ENCODE measurements at regions not wholly inside any gene's neighbourhood (a gene's known extent, or its start where the extent isn't known, plus 50 kb on each side); places are given as distances from the start of the nearest gene placed in this dataset.

DNA sequence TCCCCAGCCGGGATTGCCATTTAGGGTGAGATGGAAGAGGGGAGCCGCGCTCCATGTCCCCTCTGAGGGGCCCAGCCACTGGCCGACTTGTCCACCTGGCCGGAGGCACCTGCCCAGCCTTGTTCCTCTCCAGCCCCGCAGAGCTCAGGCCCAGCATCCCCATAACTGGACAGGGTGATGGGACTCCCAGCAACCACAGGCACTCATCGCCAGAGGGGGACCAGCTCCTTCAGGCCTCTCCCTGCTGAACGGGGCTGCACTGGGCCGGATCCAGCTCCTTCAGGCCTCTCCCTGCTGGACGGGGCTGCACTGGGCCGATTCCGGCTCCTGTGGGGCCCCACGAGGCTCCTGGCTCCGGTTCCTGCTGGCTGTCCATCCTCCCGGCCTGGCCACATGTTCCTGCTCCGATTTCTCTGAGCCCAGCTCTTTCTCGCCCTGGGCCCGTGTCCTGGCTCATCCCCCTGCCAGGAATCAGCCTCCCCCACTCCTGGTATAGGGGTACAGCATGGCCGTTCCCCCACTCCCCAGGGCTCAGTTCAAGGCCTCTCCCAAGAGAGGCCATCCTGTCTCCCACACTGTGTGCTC, 56.1 kb upstream of the ADGRA1 start:
- no peaks in the 10 kb centered on the region for H3K36me3 Mint-ChIP-seq
- TF ChIP-seq, protein P1, sequence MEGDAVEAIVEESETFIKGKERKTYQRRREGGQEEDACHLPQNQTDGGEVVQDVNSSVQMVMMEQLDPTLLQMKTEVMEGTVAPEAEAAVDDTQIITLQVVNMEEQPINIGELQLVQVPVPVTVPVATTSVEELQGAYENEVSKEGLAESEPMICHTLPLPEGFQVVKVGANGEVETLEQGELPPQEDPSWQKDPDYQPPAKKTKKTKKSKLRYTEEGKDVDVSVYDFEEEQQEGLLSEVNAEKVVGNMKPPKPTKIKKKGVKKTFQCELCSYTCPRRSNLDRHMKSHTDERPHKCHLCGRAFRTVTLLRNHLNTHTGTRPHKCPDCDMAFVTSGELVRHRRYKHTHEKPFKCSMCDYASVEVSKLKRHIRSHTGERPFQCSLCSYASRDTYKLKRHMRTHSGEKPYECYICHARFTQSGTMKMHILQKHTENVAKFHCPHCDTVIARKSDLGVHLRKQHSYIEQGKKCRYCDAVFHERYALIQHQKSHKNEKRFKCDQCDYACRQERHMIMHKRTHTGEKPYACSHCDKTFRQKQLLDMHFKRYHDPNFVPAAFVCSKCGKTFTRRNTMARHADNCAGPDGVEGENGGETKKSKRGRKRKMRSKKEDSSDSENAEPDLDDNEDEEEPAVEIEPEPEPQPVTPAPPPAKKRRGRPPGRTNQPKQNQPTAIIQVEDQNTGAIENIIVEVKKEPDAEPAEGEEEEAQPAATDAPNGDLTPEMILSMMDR (IDR thresholded peaks at IDR 0.05): no peak
- H3K4me3 ChIP-seq (ENCODE audit: low read length): no peak overlapping the region
- H3K4me3 Mint-ChIP-seq: no peak overlapping the region
- no peaks in the 10 kb centered on the region for H3K36me3 ChIP-seq (ENCODE audit: control insufficient read depth, insufficient read depth, low read length)
- 88% methylated on average over 19 of the region's 19 CpGs for WGBS (ENCODE audit: insufficient coverage)
- DNase-seq (no peak), ATAC-seq (no peak)
- H3K27ac Mint-ChIP-seq: no peak overlapping the region
- peaks cover 8 to 21% of the 10 kb centered on the region in 2 donors for H3K27me3 Mint-ChIP-seq (ENCODE audit: low read depth in 2 of 2)
- peaks cover 4% of the 10 kb centered on the region for H3K27me3 ChIP-seq (ENCODE audit: control insufficient read depth, insufficient read depth, low read length)
- no peaks in the 10 kb centered on the region for H3K9me3 Mint-ChIP-seq
- H3K4me1 Mint-ChIP-seq: peaks cover 12 to 21% of the 10 kb centered on the region in 2 donors
- intact Hi-C loops (cut with micrococcal nuclease): no loop called here
- no peaks in the 10 kb centered on the region for H3K9me3 ChIP-seq (ENCODE audit: control insufficient read depth, insufficient read depth, low read length)
- peaks cover 17% of the 10 kb centered on the region for H3K4me1 ChIP-seq (ENCODE audit: control insufficient read depth, insufficient read depth, low read length)
- no peak overlapping the region for H3K27ac ChIP-seq (ENCODE audit: low read length)

DNA sequence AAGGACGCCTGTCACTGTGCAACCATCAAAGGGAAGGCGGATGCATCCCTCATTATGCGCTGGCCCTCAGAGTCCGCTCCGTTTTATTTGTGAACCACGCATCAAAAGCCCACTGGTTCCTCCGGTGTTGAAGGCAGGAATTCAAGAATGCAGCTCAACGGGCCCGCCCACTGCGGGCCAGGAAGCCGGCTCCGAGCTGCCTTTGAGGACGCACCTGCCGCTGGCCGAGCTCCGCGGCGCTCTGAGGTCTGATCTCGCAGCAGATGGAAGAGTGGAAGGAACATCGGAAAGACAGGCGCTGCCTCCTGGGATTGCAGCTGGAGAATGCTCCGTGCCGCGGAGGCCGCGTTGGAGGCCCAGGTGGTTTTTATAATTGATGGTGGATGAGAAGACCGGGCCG, 56.9 kb upstream of the ADGRA1 start:
- H3K4me3 Mint-ChIP-seq: no peak overlapping the region
- no peak for DNase-seq
- peaks cover 17% of the 10 kb centered on the region for H3K4me1 ChIP-seq (ENCODE audit: control insufficient read depth, insufficient read depth, low read length)
- no peak overlapping the region for H3K27ac ChIP-seq (ENCODE audit: low read length)
- no peak overlapping the region for H3K4me3 ChIP-seq (ENCODE audit: low read length)
- WGBS (ENCODE audit: insufficient coverage): 74% methylated on average over 28 of the region's 28 CpGs
- H3K9me3 ChIP-seq (ENCODE audit: control insufficient read depth, insufficient read depth, low read length): no peaks in the 10 kb centered on the region
- H3K27me3 Mint-ChIP-seq (ENCODE audit: low read depth in 2 of 2): peaks cover 7 to 21% of the 10 kb centered on the region in 2 donors
- TF ChIP-seq, protein P1 (IDR thresholded peaks at IDR 0.05): no peak
- no peaks in the 10 kb centered on the region for H3K36me3 Mint-ChIP-seq
- H3K9me3 Mint-ChIP-seq: no peaks in the 10 kb centered on the region
- H3K36me3 ChIP-seq (ENCODE audit: control insufficient read depth, insufficient read depth, low read length): no peaks in the 10 kb centered on the region
- intact Hi-C loops (cut with micrococcal nuclease): no loop called here
- H3K27ac Mint-ChIP-seq: no peak overlapping the region
- no peak for ATAC-seq
- H3K4me1 Mint-ChIP-seq: peaks cover 12 to 21% of the 10 kb centered on the region in 2 donors
- peaks cover 4% of the 10 kb centered on the region for H3K27me3 ChIP-seq (ENCODE audit: control insufficient read depth, insufficient read depth, low read length)

- TF ChIP-seq, protein P1 (IDR thresholded peaks at IDR 0.05): no peak
Observed at GRCh38 chr10:133030126-133030525, 57.6 kb upstream of the ADGRA1 start.

GRCh38 chr10:133028956-133029355, 58.8 kb upstream of the ADGRA1 start:
- H3K4me1 Mint-ChIP-seq: peaks cover 11 to 13% of the 10 kb centered on the region in 2 donors
- no peaks in the 10 kb centered on the region for H3K36me3 ChIP-seq (ENCODE audit: control insufficient read depth, insufficient read depth, low read length)
- no peak overlapping the region for H3K27ac ChIP-seq (ENCODE audit: low read length)
- TF ChIP-seq, protein P1 (IDR thresholded peaks at IDR 0.05): no peak
- no peaks in the 10 kb centered on the region for H3K36me3 Mint-ChIP-seq
- no peak overlapping the region for H3K27ac Mint-ChIP-seq
- no peaks in the 10 kb centered on the region for H3K9me3 ChIP-seq (ENCODE audit: control insufficient read depth, insufficient read depth, low read length)
- H3K27me3 Mint-ChIP-seq (ENCODE audit: low read depth in 2 of 2): peaks cover 0 to 13% of the 10 kb centered on the region in 2 donors
- no peak overlapping the region for H3K4me3 Mint-ChIP-seq
- ATAC-seq (no peak), DNase-seq (no peak)
- no peaks in the 10 kb centered on the region for H3K9me3 Mint-ChIP-seq
- H3K27me3 ChIP-seq (ENCODE audit: control insufficient read depth, insufficient read depth, low read length): peaks cover 4% of the 10 kb centered on the region
- WGBS (ENCODE audit: insufficient coverage): 85% methylated on average over 16 of the region's 16 CpGs
- intact Hi-C loops (cut with micrococcal nuclease): no loop called here
- no peak overlapping the region for H3K4me3 ChIP-seq (ENCODE audit: low read length)
- H3K4me1 ChIP-seq (ENCODE audit: control insufficient read depth, insufficient read depth, low read length): peaks cover 17% of the 10 kb centered on the region

More at GRCh38 chr10:133030126-133030525, 57.6 kb upstream of the ADGRA1 start:
- Mint-ChIP-seq H3K4me1 (peaks cover 12 to 17% of the 10 kb centered on the region in 2 donors), H3K27ac (no peak overlapping the region), H3K36me3 (no peaks in the 10 kb centered on the region), H3K27me3 (ENCODE audit: low read depth in 2 of 2) (peaks cover under 1 to 16% of the 10 kb centered on the region in 2 donors), H3K4me3 (no peak overlapping the region), H3K9me3 (no peaks in the 10 kb centered on the region)
- Histone ChIP-seq H3K27me3 (ENCODE audit: control insufficient read depth, insufficient read depth, low read length) (peaks cover 4% of the 10 kb centered on the region), H3K9me3 (ENCODE audit: control insufficient read depth, insufficient read depth, low read length) (no peaks in the 10 kb centered on the region), H3K4me3 (ENCODE audit: low read length) (no peak overlapping the region), H3K27ac (ENCODE audit: low read length) (no peak overlapping the region), H3K36me3 (ENCODE audit: control insufficient read depth, insufficient read depth, low read length) (no peaks in the 10 kb centered on the region), H3K4me1 (ENCODE audit: control insufficient read depth, insufficient read depth, low read length) (peaks cover 17% of the 10 kb centered on the region)
- DNase-seq (no peak), ATAC-seq (no peak)
- 44% methylated on average over 23 of the region's 23 CpGs for WGBS (ENCODE audit: insufficient coverage)
- intact Hi-C loops (cut with micrococcal nuclease): no loop called here
